Neural progenitor cell (in vitro differentiated cells): ENCODE measurements at regions not wholly inside any gene's neighbourhood (a gene's known extent, or its start where the extent isn't known, plus 50 kb on each side); places are given as distances from the start of the nearest gene placed in this dataset.

Experiments used
- CTCF ChIP-seq: fragments of 200-600 bp; sonication (generic); IDR thresholded peaks from 2 replicates; pipeline ENCODE4 v1.5.1; 2017; ENCODE audit warnings: antibody characterized with exemption, mild to moderate bottlenecking
- EZH2phosphoT487 ChIP-seq: fragments of 200-600 bp; sonication (generic); IDR thresholded peaks from 2 replicates; pipeline ENCODE4 v1.6.1; 2017; ENCODE audit warnings: antibody characterized with exemption

GRCh38 chr15:79643393-79643792 lies 211.3 kb downstream of the MINAR1 start:
- no peak for TF ChIP-seq CTCF
- no peak for TF ChIP-seq EZH2phosphoT487
